ENCODE measurements at regions not wholly inside any gene's neighbourhood (a gene's known extent, or its start where the extent isn't known, plus 50 kb on each side); places are given as distances from the start of the nearest gene placed in this dataset.

GRCh38 chr10:75331081-75331480 lies 70.5 kb downstream of the ZNF503 start:
- WGBS (ENCODE audit: low lambda C conversion rate), result 87% methylated on average over 1 of the region's 1 CpG
- DNase-seq, result no peak

DNA sequence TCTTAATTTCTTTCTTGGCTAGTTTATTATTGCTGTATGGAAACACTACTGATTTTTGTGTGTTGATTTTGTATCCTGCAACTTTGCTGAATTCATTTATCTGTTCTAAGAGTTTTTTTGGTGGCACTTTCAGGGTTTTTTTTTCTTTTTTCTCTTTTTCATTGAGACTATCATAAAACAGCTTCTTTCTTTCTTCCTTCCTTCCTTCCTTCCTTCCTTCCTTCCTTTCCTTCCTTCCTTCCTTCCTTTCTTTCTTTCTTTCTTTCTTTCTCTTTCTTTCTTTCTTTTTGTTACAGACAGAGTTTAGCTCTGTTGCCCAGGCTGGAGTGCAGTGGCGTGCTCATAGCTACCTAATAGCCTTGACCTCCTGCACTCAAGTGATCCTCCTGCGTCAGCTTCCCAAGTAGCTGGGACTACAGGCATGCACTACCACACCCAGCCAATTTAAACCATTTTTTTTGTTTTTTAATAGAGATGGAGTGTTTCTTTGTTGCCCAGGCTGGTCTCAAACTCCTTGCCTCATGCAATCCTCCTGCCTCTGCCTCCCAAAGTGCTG lies 72.3 kb downstream of the ZNF503 start:
- no peaks in the 10 kb centered on the region for H3K4me1 ChIP-seq (ENCODE audit: control insufficient read depth in 1 of 2, insufficient read depth in 2 of 2, low read depth in 1 of 2, low read length in 1 of 2)
- 69% methylated on average over 2 of the region's 2 CpGs for WGBS (ENCODE audit: low lambda C conversion rate)
- no peaks in the 10 kb centered on the region for H3K79me2 ChIP-seq (ENCODE audit: insufficient read depth)
- TF ChIP-seq TAF1 (IDR thresholded peaks at IDR 0.05; ENCODE audit: borderline replicate concordance, low read depth, low read length), result no peak
- TF ChIP-seq GATA2 (CRISPR knock-in tag; IDR thresholded peaks at IDR 0.05), result no peak
- no peak for TF ChIP-seq SIN3A (IDR thresholded peaks at IDR 0.05; ENCODE audit: borderline replicate concordance, low read depth, low read length)
- TF ChIP-seq GABPA (IDR thresholded peaks at IDR 0.05; ENCODE audit: low read depth), result no peak
- no peak for TF ChIP-seq SMC3 (IDR thresholded peaks at IDR 0.05; ENCODE audit: low read depth, low read length)
- TF ChIP-seq RFX5 (IDR thresholded peaks at IDR 0.05; ENCODE audit: low read length), result no peak
- TF ChIP-seq, protein P1, sequence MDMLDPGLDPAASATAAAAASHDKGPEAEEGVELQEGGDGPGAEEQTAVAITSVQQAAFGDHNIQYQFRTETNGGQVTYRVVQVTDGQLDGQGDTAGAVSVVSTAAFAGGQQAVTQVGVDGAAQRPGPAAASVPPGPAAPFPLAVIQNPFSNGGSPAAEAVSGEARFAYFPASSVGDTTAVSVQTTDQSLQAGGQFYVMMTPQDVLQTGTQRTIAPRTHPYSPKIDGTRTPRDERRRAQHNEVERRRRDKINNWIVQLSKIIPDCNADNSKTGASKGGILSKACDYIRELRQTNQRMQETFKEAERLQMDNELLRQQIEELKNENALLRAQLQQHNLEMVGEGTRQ (IDR thresholded peaks at IDR 0.05; ENCODE audit: borderline replicate concordance, low read depth, low read length), result no peak
- TF ChIP-seq FOXJ3 (CRISPR knock-in tag; IDR thresholded peaks at IDR 0.05), result no peak
- no peak for TF ChIP-seq MAX (IDR thresholded peaks at IDR 0.05; ENCODE audit: low read depth)
- TF ChIP-seq IRF3 (IDR thresholded peaks at IDR 0.05; ENCODE audit: low read depth, low read length), result no peak
- TF ChIP-seq YY1 (IDR thresholded peaks at IDR 0.05; ENCODE audit: low read depth), result no peak
- TF ChIP-seq RXRA (IDR thresholded peaks at IDR 0.05; ENCODE audit: borderline replicate concordance, low read depth), result no peak
- TF ChIP-seq USF1 (IDR thresholded peaks at IDR 0.05; ENCODE audit: borderline replicate concordance, low read depth), result no peak
- no peaks in the 10 kb centered on the region for H3K36me3 ChIP-seq (replicated peaks in 1 of 2; ENCODE audit: control insufficient read depth in 1 of 2, insufficient read depth in 2 of 2, low read length in 1 of 2)
- DNase-seq, result no peak
- no peak overlapping the region for H3K27ac ChIP-seq (ENCODE audit: low read depth in 2 of 2, low read length in 1 of 2)
- no peak overlapping the region for H3K4me3 ChIP-seq (ENCODE audit: low read depth in 2 of 2, low read length in 1 of 2)
- H3K27me3 ChIP-seq (ENCODE audit: insufficient read depth), result no peaks in the 10 kb centered on the region
- H2AFZ ChIP-seq (ENCODE audit: low read depth), result no peak overlapping the region
- H3K4me2 ChIP-seq, result no peak overlapping the region
- H4K20me1 ChIP-seq (ENCODE audit: insufficient read depth), result no peaks in the 10 kb centered on the region
- no peaks in the 10 kb centered on the region for H3F3A ChIP-seq (replicated peaks; ENCODE audit: insufficient read depth)
- H3K9me3 ChIP-seq, result no peaks in the 10 kb centered on the region
- ChIA-PET CTCF (no interaction called here), POLR2A (no interaction called here)
- H3K9me2 ChIP-seq, result no peaks in the 10 kb centered on the region
- no peak overlapping the region for H3K9ac ChIP-seq

More at GRCh38 chr10:75331081-75331480, 70.5 kb downstream of the ZNF503 start:
- Histone ChIP-seq H3K9me3 (no peaks in the 10 kb centered on the region), H3K4me1 (ENCODE audit: control insufficient read depth in 1 of 2, insufficient read depth in 2 of 2, low read depth in 1 of 2, low read length in 1 of 2) (no peaks in the 10 kb centered on the region), H3F3A (replicated peaks; ENCODE audit: insufficient read depth) (no peaks in the 10 kb centered on the region), H3K4me2 (no peak overlapping the region), H3K27me3 (ENCODE audit: insufficient read depth) (no peaks in the 10 kb centered on the region), H3K4me3 (ENCODE audit: low read depth in 2 of 2, low read length in 1 of 2) (no peak overlapping the region), H3K79me2 (ENCODE audit: insufficient read depth) (no peaks in the 10 kb centered on the region), H3K27ac (ENCODE audit: low read depth in 2 of 2, low read length in 1 of 2) (no peak overlapping the region), H4K20me1 (ENCODE audit: insufficient read depth) (no peaks in the 10 kb centered on the region), H3K9ac (no peak overlapping the region), H3K9me2 (no peaks in the 10 kb centered on the region), H3K36me3 (replicated peaks in 1 of 2; ENCODE audit: control insufficient read depth in 1 of 2, insufficient read depth in 2 of 2, low read length in 1 of 2) (no peaks in the 10 kb centered on the region), H2AFZ (ENCODE audit: low read depth) (no peak overlapping the region)
- ChIA-PET POLR2A (no interaction called here), CTCF (no interaction called here)
- no peak for TF ChIP-seq CHD2 (IDR thresholded peaks at IDR 0.05; ENCODE audit: low read length, partially characterized antibody)
- TF ChIP-seq, protein P1 (IDR thresholded peaks at IDR 0.05; ENCODE audit: borderline replicate concordance, low read depth, low read length), result no peak
- TF ChIP-seq NFIC (IDR thresholded peaks at IDR 0.05; ENCODE audit: borderline replicate concordance), result no peak
- no peak for TF ChIP-seq MEF2A (IDR thresholded peaks at IDR 0.05; ENCODE audit: borderline replicate concordance, low read depth)
- no peak for TF ChIP-seq GATA2 (CRISPR knock-in tag; IDR thresholded peaks at IDR 0.05)
- TF ChIP-seq USF1 (IDR thresholded peaks at IDR 0.05; ENCODE audit: borderline replicate concordance, low read depth), result no peak
- TF ChIP-seq FOSL2 (IDR thresholded peaks at IDR 0.05; ENCODE audit: borderline replicate concordance, low read depth), result no peak
- TF ChIP-seq SIN3A (IDR thresholded peaks at IDR 0.05; ENCODE audit: borderline replicate concordance, low read depth, low read length), result no peak

All from SK-N-SH (cell line).